Panc1 (cell line): ENCODE measurements at regions not wholly inside any gene's neighbourhood (a gene's known extent, or its start where the extent isn't known, plus 50 kb on each side); places are given as distances from the start of the nearest gene placed in this dataset.

Experiments
- CTCF ChIP-seq: fragments of 450-650 bp; IDR thresholded peaks from 2 replicates; pipeline ENCODE4 v1.5.1; 2017; ENCODE audit warnings: mild to moderate bottlenecking
- POLR2AphosphoS5 ChIP-seq: IDR thresholded peaks from 2 replicates; pipeline ENCODE4 v1.6.1; 2012; ENCODE audit warnings: mild to moderate bottlenecking, low read depth, low read length, moderate library complexity

DNA sequence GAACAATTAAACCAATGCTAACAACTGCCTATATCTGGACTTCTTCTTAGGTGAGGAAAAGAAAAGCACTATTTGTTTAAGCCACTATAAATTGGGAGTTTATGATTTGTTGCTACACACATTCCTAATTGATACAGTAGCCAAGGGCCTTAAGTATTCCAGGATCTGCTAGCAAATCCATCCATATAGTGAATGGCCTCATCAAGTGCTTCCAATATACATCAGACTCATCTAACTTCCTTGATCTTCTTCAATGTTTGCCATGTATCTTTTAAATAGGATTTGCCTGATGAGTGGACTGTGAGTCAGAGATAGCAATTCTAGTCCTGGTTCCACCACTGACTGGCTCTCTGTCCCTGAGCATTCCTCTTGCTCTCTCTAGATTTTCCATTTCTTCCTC is 430.2 kb downstream of the OMA1 start:
- no peak for TF ChIP-seq CTCF
- no peak for TF ChIP-seq POLR2AphosphoS5
